ENCODE measurements at regions not wholly inside any gene's neighbourhood (a gene's known extent, or its start where the extent isn't known, plus 50 kb on each side); places are given as distances from the start of the nearest gene placed in this dataset.
"Not testable (repeated sequence)": the region's sequence is repeated elsewhere in the genome, so short reads cannot be mapped to it uniquely, and the experiment has no call there.

- in situ Hi-C loops (cut with HindIII; ENCODE audit: low sequenced_read_pairs): no loop called here
- DNase-seq (ENCODE audit: low spot score): no peak
Measured at GRCh38 chr1:157307491-157307890, 169.3 kb upstream of the ETV3 start.

- DNase-seq (ENCODE audit: low spot score): no peak
- in situ Hi-C loops (cut with HindIII; ENCODE audit: low sequenced_read_pairs): no loop called here
Measured at GRCh38 chr1:157306896-157307295, 168.7 kb upstream of the ETV3 start.

- in situ Hi-C loops (cut with HindIII; ENCODE audit: low sequenced_read_pairs): no loop called here
- DNase-seq (ENCODE audit: low spot score): no peak
Measured at GRCh38 chr1:157304271-157304670, 166.1 kb upstream of the ETV3 start.

- in situ Hi-C loops (cut with HindIII; ENCODE audit: low sequenced_read_pairs): no loop called here
Measured at GRCh38 chr1:157302724-157303123, 164.5 kb upstream of the ETV3 start.

GRCh38 chr1:157302199-157302497 is 164.0 kb upstream of the ETV3 start:
- DNase-seq (ENCODE audit: low spot score): no peak
- in situ Hi-C loops (cut with HindIII; ENCODE audit: low sequenced_read_pairs): no loop called here

More at GRCh38 chr1:157302724-157303123, 164.5 kb upstream of the ETV3 start:
- no peak for DNase-seq (ENCODE audit: low spot score)

- no peak for DNase-seq (ENCODE audit: low spot score)
Measured at GRCh38 chr1:157301477-157302198, 163.4 kb upstream of the ETV3 start.

GRCh38 chr1:157294387-157295145 is 156.4 kb upstream of the ETV3 start:
- in situ Hi-C loops (cut with HindIII; ENCODE audit: low sequenced_read_pairs); DNase-seq (ENCODE audit: low spot score): not testable (repeated sequence)

More at GRCh38 chr1:157301477-157302198, 163.4 kb upstream of the ETV3 start:
- in situ Hi-C loops (cut with HindIII; ENCODE audit: low sequenced_read_pairs): no loop called here

GRCh38 chr1:157292809-157293564 is 154.8 kb upstream of the ETV3 start:
- DNase-seq (ENCODE audit: low spot score): no peak
- in situ Hi-C loops (cut with HindIII; ENCODE audit: low sequenced_read_pairs): no loop called here

- in situ Hi-C loops (cut with HindIII; ENCODE audit: low sequenced_read_pairs): no loop called here
Measured at GRCh38 chr1:157292302-157292701, 154.1 kb upstream of the ETV3 start.

GRCh38 chr1:157291083-157291482 is 152.9 kb upstream of the ETV3 start:
- in situ Hi-C loops (cut with HindIII; ENCODE audit: low sequenced_read_pairs): no loop called here
- DNase-seq (ENCODE audit: low spot score): no peak

More at GRCh38 chr1:157292302-157292701, 154.1 kb upstream of the ETV3 start:
- DNase-seq (ENCODE audit: low spot score): no peak

- in situ Hi-C loops (cut with HindIII; ENCODE audit: low sequenced_read_pairs): no loop called here
- DNase-seq (ENCODE audit: low spot score): no peak
Measured at GRCh38 chr1:157289424-157290105, 151.4 kb upstream of the ETV3 start.

GRCh38 chr1:157288996-157289395 is 150.8 kb upstream of the ETV3 start:
- in situ Hi-C loops (cut with HindIII; ENCODE audit: low sequenced_read_pairs): no loop called here
- DNase-seq (ENCODE audit: low spot score): no peak

GRCh38 chr1:157288492-157288891 is 150.3 kb upstream of the ETV3 start:
- in situ Hi-C loops (cut with HindIII; ENCODE audit: low sequenced_read_pairs): no loop called here
- DNase-seq (ENCODE audit: low spot score): no peak

GRCh38 chr1:157288006-157288405 is 149.8 kb upstream of the ETV3 start:
- peak; percentile 5 for DNase-seq (ENCODE audit: low spot score)
- in situ Hi-C loops (cut with HindIII; ENCODE audit: low sequenced_read_pairs): no loop called here

- in situ Hi-C loops (cut with HindIII; ENCODE audit: low sequenced_read_pairs): no loop called here
- no peak for DNase-seq (ENCODE audit: low spot score)
Measured at GRCh38 chr1:157287462-157287861, 149.3 kb upstream of the ETV3 start.

GRCh38 chr1:157286646-157287420 is 148.6 kb upstream of the ETV3 start:
- in situ Hi-C loops (cut with HindIII; ENCODE audit: low sequenced_read_pairs): no loop called here
- DNase-seq (ENCODE audit: low spot score): no peak

GRCh38 chr1:157286096-157286495 is 147.9 kb upstream of the ETV3 start:
- DNase-seq (ENCODE audit: low spot score): no peak
- in situ Hi-C loops (cut with HindIII; ENCODE audit: low sequenced_read_pairs): no loop called here

- in situ Hi-C loops (cut with HindIII; ENCODE audit: low sequenced_read_pairs): no loop called here
- no peak for DNase-seq (ENCODE audit: low spot score)
Measured at GRCh38 chr1:157284451-157284850, 146.3 kb upstream of the ETV3 start.

- in situ Hi-C loops (cut with HindIII; ENCODE audit: low sequenced_read_pairs): no loop called here
- DNase-seq (ENCODE audit: low spot score): no peak
Measured at GRCh38 chr1:157279802-157280140, 141.6 kb upstream of the ETV3 start.
